Effector memory CD4-positive, alpha-beta T cell (primary cell): ENCODE measurements at regions not wholly inside any gene's neighbourhood (a gene's known extent, or its start where the extent isn't known, plus 50 kb on each side); places are given as distances from the start of the nearest gene placed in this dataset.

Experiments used
- DNase-seq, 3 donors: peaks; one replicate each; pipeline ENCODE4 v3.0.0-alpha.2; 2020
- H3K27ac ChIP-seq: 2 replicates; pipeline ENCODE4 v1.7.0; 2013; ENCODE audit warnings: mild to moderate bottlenecking, low read length, moderate library complexity; ENCODE audit not compliant: insufficient read depth, poor library complexity, severe bottlenecking
- H3K27me3 ChIP-seq: replicated peaks from 2 replicates; pipeline ENCODE4 v1.7.0; 2013; ENCODE audit warnings: mild to moderate bottlenecking, low read length; ENCODE audit not compliant: insufficient read depth, control insufficient read depth, poor library complexity, severe bottlenecking
- H3K36me3 ChIP-seq: 2 replicates; pipeline ENCODE4 v1.7.0; 2013; ENCODE audit warnings: mild to moderate bottlenecking, low read length, moderate library complexity; ENCODE audit not compliant: control insufficient read depth, insufficient read depth
- H3K4me1 ChIP-seq: 2 replicates; pipeline ENCODE4 v1.7.0; 2013; ENCODE audit warnings: low read length, mild to moderate bottlenecking; ENCODE audit not compliant: control insufficient read depth, insufficient read depth, poor library complexity, severe bottlenecking
- H3K4me3 ChIP-seq: 2 replicates; pipeline ENCODE4 v1.7.0; 2013; ENCODE audit warnings: low read length, low read depth, mild to moderate bottlenecking; ENCODE audit not compliant: insufficient read depth, poor library complexity, severe bottlenecking
- H3K9me3 ChIP-seq: 2 replicates; pipeline ENCODE4 v1.7.0; 2013; ENCODE audit warnings: mild to moderate bottlenecking, low read length, moderate library complexity; ENCODE audit not compliant: control insufficient read depth

DNA sequence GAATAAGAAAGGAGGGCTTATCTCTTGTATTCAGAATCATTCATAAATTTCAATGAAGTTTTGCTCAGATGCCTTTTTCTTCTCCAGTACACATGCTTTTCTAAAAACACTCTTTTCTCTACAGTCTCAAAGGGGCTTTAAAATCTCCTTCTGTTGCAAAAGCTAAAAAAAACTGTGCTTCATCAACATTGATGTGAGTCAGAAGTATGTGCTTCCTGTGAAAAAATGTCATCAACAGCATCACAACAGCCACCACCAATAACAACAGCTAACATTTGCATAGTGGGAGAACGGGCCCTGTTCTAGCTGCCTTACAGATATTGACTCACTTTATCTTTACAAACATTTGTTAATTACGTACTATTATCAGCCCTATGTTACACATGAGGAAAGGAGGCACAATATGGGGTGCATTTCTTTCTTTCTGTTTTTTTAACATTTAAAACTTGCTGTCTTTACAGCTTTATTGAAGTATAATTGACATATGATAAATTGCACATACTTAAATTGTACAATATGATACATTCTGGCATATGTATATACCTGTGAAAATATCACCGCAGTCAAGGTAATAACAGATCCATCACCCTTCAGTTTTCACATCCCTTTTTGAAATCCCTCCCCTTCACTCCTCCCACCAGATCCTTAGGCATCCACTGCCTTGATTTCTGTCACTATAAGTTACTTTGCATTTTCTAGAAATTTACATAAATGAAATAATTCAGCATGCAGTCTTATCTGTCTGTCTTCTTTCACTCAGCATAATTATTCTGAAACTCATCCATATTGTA is 1605.4 kb upstream of the LRRTM3 start:
- no peaks in the 10 kb centered on the region for H3K27me3 ChIP-seq
- no peak for DNase-seq
- H3K27ac ChIP-seq, result no peak overlapping the region
- no peaks in the 10 kb centered on the region for H3K4me1 ChIP-seq
- H3K4me3 ChIP-seq, result no peak overlapping the region
- no peaks in the 10 kb centered on the region for H3K9me3 ChIP-seq
- no peaks in the 10 kb centered on the region for H3K36me3 ChIP-seq

- H3K27ac ChIP-seq, result no peak overlapping the region
- no peaks in the 10 kb centered on the region for H3K9me3 ChIP-seq
- H3K27me3 ChIP-seq, result no peaks in the 10 kb centered on the region
- no peak overlapping the region for H3K4me3 ChIP-seq
- DNase-seq, result no peak
- no peaks in the 10 kb centered on the region for H3K36me3 ChIP-seq
- no peaks in the 10 kb centered on the region for H3K4me1 ChIP-seq
Observed at GRCh38 chr10:65323802-65324201, 1602.0 kb upstream of the LRRTM3 start.

DNA sequence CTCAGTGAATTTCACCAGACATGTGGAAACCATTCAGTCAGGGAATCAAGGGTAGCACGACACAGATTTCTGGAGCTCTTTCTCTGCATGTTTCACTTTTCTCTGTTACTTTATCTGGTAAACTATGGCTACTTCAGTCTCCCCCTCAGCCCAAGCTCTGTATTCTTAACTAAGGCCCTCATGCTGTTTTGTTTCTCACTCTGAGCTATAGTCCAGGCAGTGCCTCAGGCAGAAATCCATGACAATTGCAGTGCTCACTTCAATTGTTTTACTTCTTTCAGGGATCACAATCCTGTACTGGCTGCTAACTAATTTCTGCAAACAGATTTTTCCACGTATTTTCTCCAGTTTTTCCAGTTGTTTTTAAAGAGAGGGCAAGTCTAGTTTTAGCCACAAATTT is 1599.9 kb upstream of the LRRTM3 start:
- Histone ChIP-seq H3K4me3 (no peak overlapping the region), H3K27me3 (no peaks in the 10 kb centered on the region), H3K4me1 (no peaks in the 10 kb centered on the region), H3K27ac (no peak overlapping the region), H3K9me3 (no peaks in the 10 kb centered on the region), H3K36me3 (no peaks in the 10 kb centered on the region)
- no peak for DNase-seq

DNA sequence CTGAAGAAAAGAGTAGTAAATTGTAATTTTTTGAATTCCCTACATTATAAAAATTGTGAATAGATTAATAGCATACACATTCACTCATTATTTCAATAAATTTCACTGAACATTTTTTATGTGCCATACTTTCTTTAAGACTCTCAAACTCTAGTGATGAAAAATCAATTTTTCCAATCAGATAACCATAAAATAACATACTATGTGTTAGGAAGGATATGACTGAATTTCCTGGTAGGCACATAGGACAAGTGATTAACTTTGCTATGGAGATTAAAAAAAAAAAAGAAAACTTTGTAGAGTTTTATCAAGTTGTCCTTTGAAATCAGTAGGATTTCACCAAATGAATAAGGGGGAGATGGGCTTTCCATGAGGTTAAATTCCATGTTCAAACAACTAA is 1597.3 kb upstream of the LRRTM3 start:
- no peaks in the 10 kb centered on the region for H3K27me3 ChIP-seq
- DNase-seq, result no peak
- H3K9me3 ChIP-seq, result no peaks in the 10 kb centered on the region
- H3K27ac ChIP-seq, result no peak overlapping the region
- H3K4me1 ChIP-seq, result no peaks in the 10 kb centered on the region
- H3K4me3 ChIP-seq, result no peak overlapping the region
- H3K36me3 ChIP-seq, result no peaks in the 10 kb centered on the region

- no peak overlapping the region for H3K4me3 ChIP-seq
- DNase-seq, result no peak
- no peaks in the 10 kb centered on the region for H3K4me1 ChIP-seq
- no peaks in the 10 kb centered on the region for H3K9me3 ChIP-seq
- no peaks in the 10 kb centered on the region for H3K27me3 ChIP-seq
- H3K27ac ChIP-seq, result no peak overlapping the region
- no peaks in the 10 kb centered on the region for H3K36me3 ChIP-seq
Observed at GRCh38 chr10:65335311-65335710, 1590.5 kb upstream of the LRRTM3 start.

- H3K36me3 ChIP-seq, result no peaks in the 10 kb centered on the region
- no peak overlapping the region for H3K27ac ChIP-seq
- H3K9me3 ChIP-seq, result no peaks in the 10 kb centered on the region
- H3K4me1 ChIP-seq, result no peaks in the 10 kb centered on the region
- no peak overlapping the region for H3K4me3 ChIP-seq
- DNase-seq, result no peak
- no peaks in the 10 kb centered on the region for H3K27me3 ChIP-seq
Observed at GRCh38 chr10:65340340-65340739, 1585.5 kb upstream of the LRRTM3 start.

GRCh38 chr10:65341323-65341925 is 1584.4 kb upstream of the LRRTM3 start:
- no peaks in the 10 kb centered on the region for H3K27me3 ChIP-seq
- H3K4me1 ChIP-seq, result no peaks in the 10 kb centered on the region
- no peak overlapping the region for H3K4me3 ChIP-seq
- H3K9me3 ChIP-seq, result no peaks in the 10 kb centered on the region
- H3K36me3 ChIP-seq, result no peaks in the 10 kb centered on the region
- H3K27ac ChIP-seq, result no peak overlapping the region
- no peak for DNase-seq

DNA sequence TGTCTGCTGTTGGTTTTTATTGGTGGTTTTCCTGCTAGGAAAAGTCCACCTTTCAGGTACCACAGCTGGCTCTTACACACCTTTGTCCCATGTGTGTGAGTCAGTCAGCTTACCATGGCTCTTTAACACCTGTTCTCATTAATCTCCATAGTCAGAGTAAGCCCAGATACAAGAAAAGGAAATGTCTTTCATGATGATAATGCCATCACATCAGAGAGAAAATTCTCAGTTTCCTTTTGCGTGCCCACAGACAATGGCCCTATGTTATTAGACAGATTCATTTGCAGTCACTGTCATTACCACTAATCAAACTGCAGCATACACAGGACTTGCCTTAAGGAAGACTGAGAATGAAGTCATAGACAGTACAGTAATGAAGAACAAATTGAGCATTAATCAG is 1583.6 kb upstream of the LRRTM3 start:
- Histone ChIP-seq H3K9me3 (no peaks in the 10 kb centered on the region), H3K4me3 (no peak overlapping the region), H3K4me1 (no peaks in the 10 kb centered on the region), H3K36me3 (no peaks in the 10 kb centered on the region), H3K27ac (no peak overlapping the region), H3K27me3 (no peaks in the 10 kb centered on the region)
- no peak for DNase-seq

DNA sequence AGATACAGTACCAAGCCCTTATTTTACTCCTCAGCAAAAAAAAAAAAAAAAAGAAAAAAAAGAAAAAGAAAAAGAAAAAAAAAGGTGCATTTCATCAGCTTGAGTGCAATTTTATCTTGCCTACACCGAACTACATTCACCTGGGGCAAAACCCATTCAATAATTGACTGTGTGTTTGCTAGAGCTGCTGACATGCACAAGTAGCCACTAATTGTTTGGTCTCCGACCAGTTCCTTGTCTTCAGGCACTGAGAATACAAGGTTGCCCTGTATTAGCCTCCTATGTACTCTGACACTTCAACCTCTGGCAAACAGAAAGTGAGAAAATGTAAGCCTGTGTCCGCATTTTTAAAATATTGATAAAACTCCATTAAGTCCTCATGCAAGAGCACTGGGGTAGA is 1579.4 kb upstream of the LRRTM3 start:
- no peaks in the 10 kb centered on the region for H3K9me3 ChIP-seq
- H3K36me3 ChIP-seq, result no peaks in the 10 kb centered on the region
- H3K27me3 ChIP-seq, result no peaks in the 10 kb centered on the region
- no peak overlapping the region for H3K27ac ChIP-seq
- no peak overlapping the region for H3K4me3 ChIP-seq
- H3K4me1 ChIP-seq, result no peaks in the 10 kb centered on the region
- DNase-seq, result no peak

GRCh38 chr10:65348637-65349036 is 1577.2 kb upstream of the LRRTM3 start:
- Histone ChIP-seq H3K9me3 (no peaks in the 10 kb centered on the region), H3K4me3 (no peak overlapping the region), H3K27me3 (no peaks in the 10 kb centered on the region), H3K36me3 (no peaks in the 10 kb centered on the region), H3K4me1 (no peaks in the 10 kb centered on the region), H3K27ac (no peak overlapping the region)
- no peak for DNase-seq
